Upper lobe of right lung (tissue), 1 donor: ENCODE measurements at regions not wholly inside any gene's neighbourhood (a gene's known extent, or its start where the extent isn't known, plus 50 kb on each side); places are given as distances from the start of the nearest gene placed in this dataset.

ENCODE experiments used
- ATAC-seq: fragments of 200-7000 bp; cut with Tn5 transposase; one replicate; pipeline ENCODE4 v1.9.1; 2020; ENCODE audit warnings: mild to moderate bottlenecking, moderate library complexity
- DNase-seq: peaks from one replicate; pipeline ENCODE4 v3.0.0-alpha.2; 2020
- H3K27ac ChIP-seq: fragments of 200-600 bp; one replicate; pipeline ENCODE4 v1.8.0; 2022
- H3K27me3 ChIP-seq: fragments of 200-600 bp; one replicate; pipeline ENCODE4 v1.8.0; 2022; ENCODE audit warnings: mild to moderate bottlenecking
- H3K36me3 ChIP-seq: fragments of 200-600 bp; one replicate; pipeline ENCODE4 v1.8.0; 2022
- H3K4me1 ChIP-seq: fragments of 200-600 bp; one replicate; pipeline ENCODE4 v1.8.0; 2022
- H3K4me3 ChIP-seq: fragments of 200-600 bp; one replicate; pipeline ENCODE4 v1.8.0; 2022; ENCODE audit warnings: mild to moderate bottlenecking
- H3K9me3 ChIP-seq: fragments of 200-600 bp; one replicate; pipeline ENCODE4 v1.8.0; 2022
- CTCF ChIP-seq: fragments of 200-600 bp; IDR thresholded peaks from one replicate; pipeline ENCODE4 v1.8.0; 2022; ENCODE audit warnings: antibody characterized with exemption
- intact Hi-C: fragments of 100-400 bp; cut with DNase I; formaldehyde crosslinking; loops from one replicate; pipeline ENCODE4 v1.11.0; 2022
- donor health status: DM: no; HTN: yes; CAD: no; lungs with severe emphysema.

DNA sequence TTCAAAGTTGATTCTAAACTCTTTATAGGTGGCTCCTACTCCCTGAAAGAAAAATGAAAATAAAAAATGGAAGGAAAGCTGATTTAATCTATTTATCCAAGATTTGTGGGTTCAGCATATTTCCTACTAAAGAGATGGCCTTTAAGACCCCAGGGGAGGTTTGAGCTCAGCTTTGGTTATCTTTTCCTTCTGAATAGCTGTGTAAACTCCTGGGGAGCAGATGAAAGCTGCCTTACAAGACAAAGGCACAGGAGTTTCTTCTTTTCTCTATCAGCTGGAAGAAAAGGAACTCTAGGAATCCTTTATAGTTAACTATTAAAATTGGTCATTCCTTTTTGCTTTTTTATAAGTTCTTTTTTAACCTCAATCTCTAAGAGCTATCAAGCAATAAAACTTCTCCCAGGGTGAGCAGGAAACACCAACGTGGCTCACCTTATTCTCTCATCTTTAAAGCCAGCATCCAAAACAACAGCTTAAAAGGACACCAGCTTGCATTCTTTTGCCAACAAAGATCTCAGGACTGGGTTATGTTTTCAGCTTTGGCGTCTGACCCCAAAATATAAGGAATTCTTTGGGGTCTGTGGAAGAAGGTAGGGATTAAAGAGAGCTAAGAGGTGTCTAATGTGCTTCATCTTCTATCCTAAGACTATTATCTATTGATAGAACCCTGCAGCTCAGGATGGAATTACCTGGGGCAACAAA lies 371.7 kb upstream of the KITLG start:
- no peaks in the 10 kb centered on the region for H3K36me3 ChIP-seq
- H3K27ac ChIP-seq, result no peak overlapping the region
- no peak for ATAC-seq
- peaks cover 3% of the 10 kb centered on the region for H3K4me1 ChIP-seq
- H3K4me3 ChIP-seq, result no peak overlapping the region
- no peak for TF ChIP-seq CTCF
- no peaks in the 10 kb centered on the region for H3K9me3 ChIP-seq
- DNase-seq, result no peak
- H3K27me3 ChIP-seq, result no peaks in the 10 kb centered on the region
- intact Hi-C loops, result no loop called here

GRCh38 chr12:88951177-88951576 lies 370.9 kb upstream of the KITLG start:
- peaks cover 4% of the 10 kb centered on the region for H3K4me1 ChIP-seq
- no peak for ATAC-seq
- no peaks in the 10 kb centered on the region for H3K36me3 ChIP-seq
- TF ChIP-seq CTCF, result no peak
- no peak for DNase-seq
- no peak overlapping the region for H3K27ac ChIP-seq
- H3K9me3 ChIP-seq, result no peaks in the 10 kb centered on the region
- no peaks in the 10 kb centered on the region for H3K27me3 ChIP-seq
- H3K4me3 ChIP-seq, result no peak overlapping the region
- intact Hi-C loops, result no loop called here

- H3K27ac ChIP-seq, result no peak overlapping the region
- no peak for TF ChIP-seq CTCF
- H3K27me3 ChIP-seq, result no peaks in the 10 kb centered on the region
- H3K36me3 ChIP-seq, result no peaks in the 10 kb centered on the region
- no peaks in the 10 kb centered on the region for H3K9me3 ChIP-seq
- ATAC-seq (no peak), DNase-seq (no peak)
- peaks cover 4% of the 10 kb centered on the region for H3K4me1 ChIP-seq
- intact Hi-C loops, result no loop called here
- H3K4me3 ChIP-seq, result no peak overlapping the region
These were observed 367.3 kb upstream of the KITLG start for GRCh38 chr12:88947486-88948043.

DNA sequence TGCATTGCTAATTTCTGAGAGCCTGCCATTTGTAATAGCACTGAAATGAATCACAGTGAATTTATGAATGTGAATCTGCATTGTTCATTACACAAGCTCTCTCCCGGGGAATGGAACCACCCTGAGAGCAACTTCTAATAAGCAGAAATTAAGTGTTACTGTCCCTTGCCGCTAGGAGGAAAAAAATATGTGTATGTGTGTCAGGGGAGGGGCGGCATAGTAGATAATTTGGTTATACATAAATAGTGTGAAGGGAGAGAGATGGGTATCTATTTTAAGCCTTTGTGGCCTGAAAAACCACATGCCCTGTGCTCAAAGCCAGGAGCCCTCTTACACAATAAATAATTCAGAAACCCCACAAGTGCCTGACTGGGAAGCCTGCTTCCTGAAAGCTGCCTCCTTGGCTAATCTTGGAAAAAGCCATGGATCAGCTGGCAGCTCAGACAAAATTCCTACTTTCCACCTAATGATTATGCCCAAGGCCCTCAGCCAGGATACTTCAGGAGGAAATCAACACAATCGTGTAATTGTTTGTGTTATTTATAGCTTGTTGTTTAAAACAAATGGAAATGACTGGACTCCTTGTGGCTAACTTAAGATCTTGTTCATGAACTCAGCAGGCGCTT lies 366.2 kb upstream of the KITLG start:
- Histone ChIP-seq H3K36me3 (no peaks in the 10 kb centered on the region), H3K27me3 (no peaks in the 10 kb centered on the region), H3K4me3 (no peak overlapping the region), H3K9me3 (no peaks in the 10 kb centered on the region), H3K27ac (peak overlapping the region; percentile 18), H3K4me1 (peaks cover 4% of the 10 kb centered on the region)
- ATAC-seq, result peak; percentile 67
- intact Hi-C loops, result no loop called here
- peak; percentile 16 for TF ChIP-seq CTCF
- no peak for DNase-seq

DNA sequence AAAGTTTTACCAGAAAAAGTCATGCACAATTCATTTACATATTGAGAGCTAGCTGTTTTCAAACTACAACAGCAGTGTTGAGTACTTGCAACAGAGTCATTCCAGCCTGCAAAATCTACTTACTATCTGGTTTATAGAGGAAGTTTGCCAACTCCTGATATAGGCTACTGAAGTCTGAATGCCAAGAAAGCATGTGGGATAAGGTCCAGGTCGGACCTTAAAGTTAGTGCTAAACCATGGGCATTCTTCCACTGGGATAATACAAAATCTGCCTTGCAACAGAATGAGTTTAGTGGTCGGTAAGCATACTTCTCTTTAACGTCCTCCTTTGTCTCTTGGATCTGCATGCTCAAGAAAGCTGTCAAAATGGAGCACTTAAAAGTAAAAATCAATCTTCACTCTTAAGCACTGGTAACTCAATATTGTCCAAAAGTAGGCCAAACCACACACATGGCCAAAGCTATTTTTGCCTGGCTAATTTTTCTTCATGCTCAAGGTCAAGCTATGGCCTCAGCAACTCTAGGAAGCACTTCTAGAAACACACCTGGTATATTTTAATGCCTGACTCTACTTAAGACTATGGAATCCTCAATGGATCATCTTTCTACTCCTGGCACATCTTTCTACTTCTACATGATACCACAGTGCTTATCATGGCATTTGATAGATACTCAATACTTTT lies 364.9 kb upstream of the KITLG start:
- ATAC-seq (no peak), DNase-seq (no peak)
- TF ChIP-seq CTCF, result no peak
- H3K4me3 ChIP-seq, result no peak overlapping the region
- intact Hi-C loops, result no loop called here
- H3K36me3 ChIP-seq, result no peaks in the 10 kb centered on the region
- no peaks in the 10 kb centered on the region for H3K27me3 ChIP-seq
- no peak overlapping the region for H3K27ac ChIP-seq
- H3K9me3 ChIP-seq, result no peaks in the 10 kb centered on the region
- H3K4me1 ChIP-seq, result peaks cover 4% of the 10 kb centered on the region
